ENCODE measurements at regions not wholly inside any gene's neighbourhood (a gene's known extent, or its start where the extent isn't known, plus 50 kb on each side); places are given as distances from the start of the nearest gene placed in this dataset.

- no peak for TF ChIP-seq GATA3 (IDR thresholded peaks at IDR 0.05; ENCODE audit: low read depth, low read length)
- no peak for TF ChIP-seq GATA2 (IDR thresholded peaks at IDR 0.05; ENCODE audit: low read depth, low read length)
Observed at GRCh38 chr6:102832021-102832420, 1438.5 kb downstream of the GRIK2 start.

DNA sequence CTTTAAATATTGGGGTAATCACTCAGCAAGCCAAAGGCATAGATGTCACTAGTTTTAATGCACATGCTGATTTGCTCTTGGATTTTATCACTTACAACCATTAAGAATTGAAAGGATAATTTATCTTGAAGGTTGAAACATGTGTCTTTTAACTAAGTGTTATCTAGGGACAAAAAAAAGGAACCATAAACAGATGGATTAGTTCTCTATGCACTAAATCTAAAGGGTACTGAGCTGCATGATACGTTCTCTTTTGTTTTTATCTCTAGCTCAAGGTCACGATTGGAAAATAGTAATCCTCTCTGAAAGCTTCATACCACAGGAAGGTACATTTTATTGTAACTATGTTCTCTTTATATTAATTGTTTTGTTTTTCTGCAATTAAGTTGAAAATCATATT lies 1426.6 kb downstream of the GRIK2 start:
- TF ChIP-seq GATA2 (IDR thresholded peaks at IDR 0.05; ENCODE audit: low read depth, low read length), result no peak
- TF ChIP-seq GATA3 (IDR thresholded peaks at IDR 0.05; ENCODE audit: low read depth, low read length), result no peak

GRCh38 chr6:102815207-102815606 lies 1421.7 kb downstream of the GRIK2 start:
- no peak for TF ChIP-seq GATA2 (IDR thresholded peaks at IDR 0.05; ENCODE audit: low read depth, low read length)
- TF ChIP-seq GATA3 (IDR thresholded peaks at IDR 0.05; ENCODE audit: low read depth, low read length), result no peak

GRCh38 chr6:102813489-102814275 lies 1420.2 kb downstream of the GRIK2 start:
- no peak for TF ChIP-seq GATA3 (IDR thresholded peaks at IDR 0.05; ENCODE audit: low read depth, low read length)
- no peak for TF ChIP-seq GATA2 (IDR thresholded peaks at IDR 0.05; ENCODE audit: low read depth, low read length)

DNA sequence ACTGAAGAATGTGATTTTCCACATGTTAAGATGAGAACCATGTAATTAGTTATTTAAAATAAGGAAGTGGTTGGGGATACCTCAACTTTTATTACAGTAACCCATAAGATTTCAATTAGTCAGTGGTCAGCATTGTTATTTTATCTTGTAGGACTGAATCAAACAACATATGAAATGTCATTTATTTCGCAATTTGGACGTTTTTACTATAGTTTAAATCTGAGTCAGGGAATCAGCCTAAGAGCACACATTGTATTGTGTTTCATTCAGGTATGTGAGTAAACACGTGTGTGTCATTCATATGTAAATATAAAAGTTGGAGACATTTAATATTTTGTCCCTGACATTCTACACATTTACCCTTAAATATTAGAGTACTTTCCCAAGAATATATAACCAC lies 1418.7 kb downstream of the GRIK2 start:
- no peak for TF ChIP-seq GATA2 (IDR thresholded peaks at IDR 0.05; ENCODE audit: low read depth, low read length)
- no peak for TF ChIP-seq GATA3 (IDR thresholded peaks at IDR 0.05; ENCODE audit: low read depth, low read length)

DNA sequence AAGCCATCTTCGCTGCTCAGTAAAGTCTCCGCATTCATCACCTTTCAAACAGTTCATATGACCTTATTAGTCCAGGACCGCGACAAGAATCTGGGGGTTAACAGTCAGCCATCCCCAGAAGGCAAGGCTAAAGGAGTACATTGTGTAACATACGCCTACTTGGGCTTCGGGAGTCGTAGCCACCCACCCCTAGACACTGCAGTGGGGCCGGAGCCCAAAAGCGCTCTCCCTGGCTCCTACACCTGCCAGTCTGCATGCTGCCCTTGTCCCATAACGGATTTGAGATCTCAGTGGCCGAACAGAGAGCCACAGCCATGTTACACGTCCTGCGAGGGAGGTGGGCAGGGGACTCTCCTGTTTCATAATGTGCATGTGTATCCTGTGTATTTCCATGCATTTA lies 1405.5 kb downstream of the GRIK2 start:
- TF ChIP-seq GATA2 (IDR thresholded peaks at IDR 0.05; ENCODE audit: low read depth, low read length) (no peak), GATA3 (IDR thresholded peaks at IDR 0.05; ENCODE audit: low read depth, low read length) (no peak)

DNA sequence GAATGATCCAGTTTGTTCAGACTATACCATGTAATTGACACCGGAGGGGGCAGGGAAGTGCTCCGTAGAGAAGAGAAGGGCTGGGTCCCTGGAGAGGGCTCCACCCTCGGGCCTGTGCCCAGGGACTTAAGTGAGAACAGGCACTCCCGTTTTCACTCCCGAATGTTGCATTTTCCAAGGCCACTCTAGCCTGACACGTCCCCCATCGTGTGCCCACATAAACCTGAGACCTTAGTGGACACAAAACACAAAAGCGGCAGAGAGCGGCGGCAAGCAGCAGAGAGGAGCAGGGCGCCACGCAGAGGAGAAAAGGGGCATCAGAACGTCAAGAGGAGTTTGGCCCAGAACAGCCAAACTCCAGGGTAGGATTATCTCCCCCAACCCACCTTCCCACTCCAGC lies 1405.1 kb downstream of the GRIK2 start:
- TF ChIP-seq GATA2 (IDR thresholded peaks at IDR 0.05; ENCODE audit: low read depth, low read length), result no peak
- no peak for TF ChIP-seq GATA3 (IDR thresholded peaks at IDR 0.05; ENCODE audit: low read depth, low read length)

DNA sequence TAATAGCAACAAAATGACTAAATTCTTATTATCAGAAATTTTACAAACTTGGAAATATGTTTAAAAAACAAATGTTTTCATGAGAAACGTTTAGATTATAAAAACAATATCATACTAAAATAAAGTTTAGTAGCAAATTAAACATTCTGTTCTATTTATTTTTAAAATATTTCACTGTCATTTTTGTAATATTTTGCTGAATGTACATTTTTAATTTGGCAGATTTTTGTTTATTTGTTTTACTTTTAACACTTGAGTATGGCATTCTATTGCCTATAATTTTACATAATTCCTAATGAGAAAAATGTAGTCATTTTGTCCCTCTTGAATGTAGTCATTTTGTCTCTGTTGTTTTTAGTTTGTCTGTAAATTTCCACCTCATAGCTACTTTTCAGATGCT lies 1400.2 kb downstream of the GRIK2 start:
- TF ChIP-seq GATA3 (IDR thresholded peaks at IDR 0.05; ENCODE audit: low read depth, low read length), result no peak
- no peak for TF ChIP-seq GATA2 (IDR thresholded peaks at IDR 0.05; ENCODE audit: low read depth, low read length)

DNA sequence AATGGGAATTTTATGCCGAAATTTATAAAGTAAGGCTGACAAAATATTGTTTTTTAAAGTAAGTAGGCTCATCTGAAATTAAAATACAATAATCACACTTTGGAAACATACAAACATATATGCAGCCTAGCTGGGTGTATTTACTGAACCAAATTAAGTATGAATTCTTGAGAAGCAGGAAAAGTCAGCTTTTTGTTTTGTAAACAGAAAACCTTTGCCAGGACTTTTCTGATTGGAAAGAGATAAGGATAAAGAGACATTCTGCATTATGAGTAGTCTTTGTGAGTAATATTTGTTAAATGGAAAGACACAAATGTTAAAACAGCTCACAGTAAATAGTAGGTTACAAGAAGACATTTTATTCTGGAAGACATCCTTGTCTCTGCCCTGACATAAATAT lies 1380.8 kb downstream of the GRIK2 start:
- TF ChIP-seq GATA2 (IDR thresholded peaks at IDR 0.05; ENCODE audit: low read depth, low read length), result no peak
- TF ChIP-seq GATA3 (IDR thresholded peaks at IDR 0.05; ENCODE audit: low read depth, low read length), result no peak

- TF ChIP-seq GATA3 (IDR thresholded peaks at IDR 0.05; ENCODE audit: low read depth, low read length), result no peak
- TF ChIP-seq GATA2 (IDR thresholded peaks at IDR 0.05; ENCODE audit: low read depth, low read length), result no peak
Observed at GRCh38 chr6:102773636-102774035, 1380.1 kb downstream of the GRIK2 start.

DNA sequence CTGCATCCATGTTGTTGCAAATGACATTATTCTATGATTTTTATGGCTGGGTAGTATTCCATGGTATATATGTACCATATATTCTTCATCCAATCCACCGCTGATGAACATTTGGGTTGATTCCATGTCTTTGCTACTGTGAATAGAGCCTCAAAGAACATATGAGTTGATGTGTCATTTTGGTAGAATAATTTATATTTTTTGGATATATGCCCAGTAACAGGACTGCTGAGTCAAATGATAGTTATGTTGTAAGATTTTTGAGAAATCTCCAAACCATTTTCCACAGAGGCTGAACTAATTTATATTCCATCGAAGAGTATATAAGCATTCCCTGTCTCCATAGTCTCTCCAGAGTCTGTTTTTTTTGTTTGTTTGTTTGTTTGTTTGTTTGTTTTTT lies 1373.5 kb downstream of the GRIK2 start:
- TF ChIP-seq GATA3 (IDR thresholded peaks at IDR 0.05; ENCODE audit: low read depth, low read length) (no peak), GATA2 (IDR thresholded peaks at IDR 0.05; ENCODE audit: low read depth, low read length) (no peak)

DNA sequence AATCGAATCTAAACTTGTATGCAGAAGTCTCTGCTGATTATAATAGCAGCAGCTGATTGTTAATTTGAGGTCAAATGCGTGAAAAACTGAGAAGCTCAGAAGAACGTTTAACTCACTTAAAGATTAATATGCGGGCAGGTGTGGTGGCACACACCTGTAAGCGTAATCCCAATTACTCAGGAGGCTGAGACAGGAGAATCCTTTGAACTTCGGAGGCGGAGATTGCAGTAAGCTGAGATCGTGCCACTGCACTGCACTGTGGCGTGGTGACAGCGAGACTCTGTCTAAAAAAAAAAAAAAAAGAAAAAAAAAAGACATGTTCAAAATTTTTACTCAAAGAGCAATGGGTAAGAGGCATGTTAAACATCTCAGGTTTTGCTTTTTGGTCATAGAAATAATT lies 1370.8 kb downstream of the GRIK2 start:
- TF ChIP-seq GATA2 (IDR thresholded peaks at IDR 0.05; ENCODE audit: low read depth, low read length) (no peak), GATA3 (IDR thresholded peaks at IDR 0.05; ENCODE audit: low read depth, low read length) (no peak)

- TF ChIP-seq GATA3 (IDR thresholded peaks at IDR 0.05; ENCODE audit: low read depth, low read length), result no peak
- no peak for TF ChIP-seq GATA2 (IDR thresholded peaks at IDR 0.05; ENCODE audit: low read depth, low read length)
Observed at GRCh38 chr6:102763891-102764290, 1370.4 kb downstream of the GRIK2 start.

- no peak for TF ChIP-seq GATA3 (IDR thresholded peaks at IDR 0.05; ENCODE audit: low read depth, low read length)
- TF ChIP-seq GATA2 (IDR thresholded peaks at IDR 0.05; ENCODE audit: low read depth, low read length), result no peak
Observed at GRCh38 chr6:102761872-102762271, 1368.4 kb downstream of the GRIK2 start.

GRCh38 chr6:102759415-102759814 lies 1365.9 kb downstream of the GRIK2 start:
- TF ChIP-seq GATA2 (IDR thresholded peaks at IDR 0.05; ENCODE audit: low read depth, low read length) (no peak), GATA3 (IDR thresholded peaks at IDR 0.05; ENCODE audit: low read depth, low read length) (no peak)

Data from SH-SY5Y (cell line).